SIG-M5 treated with dmso at 0.1 percent for 504 hours (cell line): ENCODE measurements at regions not wholly inside any gene's neighbourhood (a gene's known extent, or its start where the extent isn't known, plus 50 kb on each side); places are given as distances from the start of the nearest gene placed in this dataset.

ENCODE experiments used
- DNase-seq: peaks from one replicate; lab custom pipeline; 2025; ENCODE audit not compliant: unreplicated experiment; lab: John Stamatoyannopoulos, UW

- DNase-seq: no peak
Observed at GRCh38 chr13:106651442-106651841, 83.5 kb upstream of the ARGLU1 start.

DNA sequence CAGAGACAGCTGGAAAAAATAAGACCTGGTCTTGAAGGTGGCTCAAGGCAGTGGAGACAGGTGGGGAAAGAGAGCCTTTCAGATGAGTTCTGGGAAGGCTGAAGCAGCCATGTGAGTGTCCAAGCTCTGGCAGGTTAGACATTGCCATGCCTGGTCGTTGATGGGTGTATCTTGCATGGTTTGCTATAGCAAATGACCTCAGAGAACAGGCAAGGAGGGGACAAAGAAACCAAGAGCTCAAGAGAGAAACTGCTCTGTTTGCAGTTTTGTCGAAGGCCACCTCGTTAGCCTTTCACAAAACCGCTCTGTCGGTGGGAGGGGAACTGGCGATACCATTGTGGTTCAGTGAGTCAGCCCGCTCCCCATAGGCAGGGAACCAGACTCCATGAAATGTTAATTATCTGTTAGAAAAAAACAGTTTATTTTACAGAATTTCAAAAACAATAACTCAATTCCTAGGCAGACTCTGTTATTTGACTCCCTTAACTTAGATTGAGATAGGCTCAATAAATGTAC, 82.8 kb upstream of the ARGLU1 start:
- no peak for DNase-seq

- DNase-seq: no peak
Observed at GRCh38 chr13:106649495-106649894, 81.6 kb upstream of the ARGLU1 start.

DNA sequence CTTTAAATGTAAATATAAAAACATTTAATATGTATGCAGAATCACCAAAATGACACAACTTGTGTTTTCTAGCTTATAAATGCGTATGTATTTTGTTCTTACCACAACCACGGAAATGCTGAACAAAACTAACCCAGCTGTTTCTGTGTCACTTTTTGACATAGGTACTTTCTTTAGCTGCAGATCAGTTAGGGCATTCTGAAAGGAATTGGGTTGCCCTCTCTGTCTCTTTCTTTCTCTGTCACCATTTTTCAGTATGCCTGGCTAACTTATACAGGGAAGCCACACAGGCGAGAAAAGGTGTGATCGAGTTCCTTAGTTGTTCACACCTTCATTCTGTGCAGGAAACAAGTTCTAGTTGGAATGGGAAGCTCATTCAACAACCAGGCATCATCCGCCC, 72.6 kb upstream of the ARGLU1 start:
- DNase-seq: no peak

DNA sequence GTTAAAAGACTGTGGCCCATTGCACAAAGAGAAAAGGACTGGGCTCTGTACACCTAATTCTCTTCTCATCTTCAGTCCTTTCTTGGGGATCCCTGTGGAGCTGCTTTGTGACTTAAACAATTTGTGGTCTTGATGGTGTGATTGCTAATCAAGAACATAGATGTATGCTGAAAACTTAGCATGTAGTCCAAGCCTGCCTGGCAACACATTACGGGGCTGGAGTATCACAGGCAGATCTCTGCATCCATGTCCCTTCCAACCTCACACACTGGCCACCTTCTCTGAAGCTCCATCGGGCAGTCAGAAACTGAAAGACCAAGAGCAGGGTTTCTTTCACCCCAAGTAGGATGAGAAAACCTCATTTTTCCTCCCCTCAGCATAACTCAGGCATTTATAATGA, 69.6 kb upstream of the ARGLU1 start:
- DNase-seq: no peak

DNA sequence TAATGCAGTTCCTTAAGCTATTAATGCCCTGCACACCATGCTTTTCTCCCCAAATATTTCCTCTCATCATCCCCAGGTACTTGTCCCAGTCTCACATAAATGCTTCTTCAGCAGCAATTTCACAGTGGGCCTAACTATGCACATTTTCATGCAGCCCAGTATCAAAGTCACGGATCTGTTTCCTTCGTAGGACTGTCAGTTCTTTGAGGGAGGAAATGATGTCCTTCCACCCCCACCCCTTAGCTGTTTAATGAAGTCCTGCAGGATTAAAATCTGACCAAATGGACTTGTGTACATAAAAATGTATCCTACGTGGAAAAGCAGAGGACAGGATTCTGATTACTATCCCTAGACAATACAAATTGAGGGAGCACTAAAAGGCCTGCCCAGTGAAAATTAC, 68.6 kb upstream of the ARGLU1 start:
- no peak for DNase-seq

DNA sequence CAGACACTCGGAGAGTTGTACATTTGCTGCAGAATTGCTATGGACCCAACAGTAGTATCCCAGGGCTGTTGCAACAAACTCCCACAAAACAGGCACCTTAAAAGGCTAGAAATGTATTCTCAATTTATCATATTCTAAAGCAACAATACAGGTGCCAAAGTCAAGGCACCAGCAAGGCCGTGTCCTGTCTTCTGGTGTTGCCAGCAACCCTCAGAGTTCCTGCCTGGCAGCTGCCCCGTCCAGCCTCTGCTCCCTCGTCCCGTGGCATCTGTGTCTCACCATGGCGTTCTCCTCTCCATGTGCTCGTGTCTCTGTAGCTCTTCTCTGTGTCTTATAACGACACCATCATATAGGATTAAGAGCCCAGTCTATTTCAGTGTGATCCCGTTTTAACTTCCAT, 67.7 kb upstream of the ARGLU1 start:
- no peak for DNase-seq

DNA sequence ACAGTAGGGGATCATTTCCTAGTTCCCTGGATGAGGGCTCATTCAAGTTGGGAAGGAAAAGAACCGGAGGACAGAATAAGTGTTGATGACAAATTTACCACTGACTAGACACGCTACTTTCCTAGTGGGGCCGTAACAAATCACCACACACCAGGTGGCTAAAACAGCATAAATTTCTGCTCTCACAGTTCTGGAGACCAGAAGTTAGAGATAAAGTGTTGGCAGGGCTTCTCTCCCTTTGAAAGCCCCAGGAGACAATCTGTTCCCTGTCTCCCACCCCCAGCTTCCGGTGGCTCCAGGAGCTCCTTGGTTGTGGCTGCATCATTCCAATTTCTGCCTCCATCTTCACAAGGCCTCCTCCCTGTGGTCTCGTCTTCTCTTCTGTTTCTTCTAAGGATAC, 65.4 kb upstream of the ARGLU1 start:
- DNase-seq: no peak

DNA sequence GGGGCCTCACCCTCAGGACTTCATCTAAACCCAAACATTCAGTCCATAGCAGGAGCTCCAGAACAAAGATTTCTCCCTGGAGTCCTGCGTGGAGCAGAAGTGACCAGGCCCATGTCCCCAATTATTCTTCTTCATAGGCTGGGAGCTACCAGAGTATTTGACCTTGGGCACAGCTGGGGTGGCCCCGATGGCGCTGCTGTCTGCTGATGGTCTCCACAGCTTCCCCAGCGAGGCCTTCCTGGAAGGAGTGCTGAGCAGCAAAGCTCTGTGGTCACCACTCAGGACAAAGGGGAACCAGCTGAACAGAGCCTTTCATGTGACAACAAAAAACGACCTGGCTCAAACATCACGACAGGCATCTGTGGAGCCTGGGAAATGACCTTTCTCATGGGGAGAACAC, 62.7 kb upstream of the ARGLU1 start:
- no peak for DNase-seq

- no peak for DNase-seq
Observed at GRCh38 chr13:106630162-106630561, 62.2 kb upstream of the ARGLU1 start.

DNA sequence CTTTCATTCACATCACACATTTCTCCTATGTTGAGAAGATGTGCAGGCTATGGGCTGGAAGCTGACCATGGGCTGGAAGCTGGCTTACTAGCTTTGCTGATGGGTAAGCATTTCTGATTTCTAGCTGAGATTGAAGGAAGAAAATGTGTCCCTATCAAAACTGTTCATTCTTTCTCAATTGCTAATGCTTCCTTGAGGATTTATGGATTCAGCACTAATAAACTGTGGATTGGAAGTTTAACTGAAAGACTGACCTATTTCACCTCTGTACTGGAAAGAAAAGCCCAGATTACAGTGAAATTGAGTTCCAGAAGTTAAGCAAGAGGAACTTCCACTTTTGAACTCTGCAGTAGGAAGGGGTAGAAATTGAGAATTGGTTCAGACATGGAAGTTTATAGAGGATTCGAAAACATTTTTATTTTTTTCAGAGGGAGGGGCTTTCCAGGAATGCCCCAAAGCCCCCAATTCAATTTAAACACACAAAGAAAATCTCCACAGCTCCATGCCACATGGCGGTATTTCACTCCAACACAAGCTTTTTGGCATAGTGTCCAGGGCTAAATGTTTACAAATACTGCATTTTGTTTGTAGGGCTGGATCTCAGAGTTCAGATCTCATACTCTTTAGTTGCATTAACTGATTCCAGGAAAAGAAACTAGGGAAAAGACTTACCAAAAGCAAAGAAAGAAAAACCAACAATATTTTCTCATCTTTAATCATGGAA, 61.2 kb upstream of the ARGLU1 start:
- no peak for DNase-seq

- no peak for DNase-seq
Observed at GRCh38 chr13:106626473-106626872, 58.5 kb upstream of the ARGLU1 start.

DNA sequence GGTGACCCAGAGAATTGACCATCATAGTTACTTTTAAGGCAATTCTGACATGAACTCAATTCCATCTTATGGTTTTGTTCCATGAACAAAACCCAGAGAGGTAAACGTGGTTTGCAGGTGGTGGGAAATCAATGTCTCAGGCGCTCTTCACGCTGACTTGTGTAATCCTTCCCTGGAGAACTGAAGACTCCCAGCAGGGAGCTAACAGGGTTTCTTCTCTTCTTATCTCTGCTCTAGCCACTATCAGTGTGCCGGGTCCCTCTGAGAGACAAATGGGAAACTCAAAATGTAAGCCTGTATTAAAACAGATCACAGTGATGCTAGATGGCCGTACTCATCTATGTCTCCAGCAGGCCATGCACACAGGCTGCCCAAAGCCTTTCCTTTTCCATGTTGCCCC, 57.6 kb upstream of the ARGLU1 start:
- DNase-seq: no peak

- DNase-seq: no peak
Observed at GRCh38 chr13:106623799-106624460, 56.0 kb upstream of the ARGLU1 start.

DNA sequence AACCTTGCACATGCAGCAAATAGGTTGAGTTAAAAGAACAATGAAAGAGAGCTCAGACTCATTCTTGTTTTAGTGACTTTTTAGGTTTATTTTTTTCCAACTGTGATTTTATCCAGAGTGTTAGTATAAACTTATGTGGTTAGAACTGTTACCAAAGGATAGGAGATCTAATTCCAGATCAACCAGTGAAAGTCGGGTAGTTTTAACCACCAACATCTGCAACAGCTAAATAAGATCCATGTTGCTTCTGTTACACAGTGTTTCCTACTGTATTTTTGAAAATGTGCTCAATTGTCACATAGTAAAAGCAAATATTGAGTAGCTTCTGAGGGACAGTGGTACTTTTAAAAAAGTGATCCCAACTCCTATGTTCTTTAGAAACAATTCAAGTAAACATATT, 53.9 kb upstream of the ARGLU1 start:
- DNase-seq: no peak

DNA sequence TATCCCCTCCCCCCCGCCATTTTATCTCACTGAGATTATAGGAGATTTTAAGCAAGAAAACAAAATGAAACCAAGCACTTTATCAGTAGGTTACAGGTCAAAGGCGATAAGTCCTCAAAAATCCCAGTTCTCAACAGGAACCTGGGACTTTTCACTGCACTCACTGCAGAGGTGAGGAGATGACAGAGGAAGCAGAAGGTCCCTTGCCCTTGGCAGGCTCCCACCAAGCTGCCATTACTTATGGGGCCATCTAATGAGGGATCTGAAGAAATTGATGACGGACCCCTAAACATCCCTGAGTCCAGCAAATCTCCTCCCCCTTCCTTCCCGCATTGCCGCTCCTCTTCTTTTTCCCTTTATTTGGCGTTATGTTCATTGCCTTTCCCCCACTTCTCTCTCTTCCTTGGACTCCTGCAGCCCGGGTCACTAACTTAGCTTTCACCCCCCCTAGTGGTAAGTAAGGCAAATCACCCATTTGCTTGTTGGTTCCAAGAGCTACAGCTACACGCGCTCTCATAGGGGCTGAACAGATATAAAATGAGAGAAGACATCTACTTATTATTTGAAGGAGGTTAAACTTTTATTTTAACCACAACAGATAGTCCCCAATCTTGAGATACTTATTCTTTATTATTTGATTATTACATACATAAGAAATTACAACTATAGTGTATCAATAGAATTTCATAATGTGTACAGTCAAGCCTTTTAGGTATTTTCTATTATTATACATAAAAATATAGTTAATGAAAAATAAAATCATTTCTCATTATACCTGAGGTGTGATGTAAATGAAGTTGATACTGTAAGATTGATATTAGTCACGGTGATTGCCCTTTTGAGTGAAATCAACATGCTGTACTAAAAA, 52.0 kb upstream of the ARGLU1 start:
- DNase-seq: peak; percentile 71
